ENCODE measurements at regions not wholly inside any gene's neighbourhood (a gene's known extent, or its start where the extent isn't known, plus 50 kb on each side); places are given as distances from the start of the nearest gene placed in this dataset.

DNA sequence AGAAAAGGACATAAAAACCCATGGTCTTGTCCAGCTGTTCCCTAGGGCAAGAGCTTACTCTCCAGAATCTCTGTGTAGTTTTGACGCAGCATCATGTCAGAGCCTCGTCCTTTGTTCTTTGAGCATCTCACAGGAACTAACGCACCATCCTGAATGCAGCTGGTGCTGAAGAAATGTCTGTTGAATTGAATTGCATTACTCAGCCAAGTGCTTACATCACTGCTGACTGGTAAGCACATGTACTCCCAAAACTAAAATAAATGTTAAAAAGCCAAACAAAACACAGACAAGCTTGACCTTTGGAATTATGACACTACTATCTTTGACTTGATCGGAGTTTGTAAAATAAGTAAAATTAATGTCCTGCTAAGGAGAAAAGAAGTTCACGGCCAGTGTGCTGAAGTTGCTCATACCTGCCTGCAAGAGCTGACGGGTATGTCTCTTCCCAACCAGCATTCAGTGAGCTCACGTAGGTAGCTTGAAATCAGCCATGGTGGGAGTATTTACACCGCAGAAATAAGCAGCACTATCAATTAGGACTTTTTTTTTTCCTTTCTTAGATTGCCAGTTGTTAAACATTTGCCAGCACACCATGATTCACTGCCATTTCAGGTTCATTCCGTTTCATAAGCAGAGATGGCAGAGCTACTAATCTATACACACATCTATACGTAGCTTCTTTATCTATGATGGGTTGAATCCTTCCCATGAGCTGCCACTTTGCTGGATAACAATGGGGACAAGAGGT lies 310.6 kb upstream of the MSX2 start:
- H3K9me3 Mint-ChIP-seq: peaks cover 13% of the 10 kb centered on the region
- H3K4me1 Mint-ChIP-seq (ENCODE audit: low read depth): peaks cover 5% of the 10 kb centered on the region
- intact Hi-C loops (cut with micrococcal nuclease): no loop called here
- peaks cover 4% of the 10 kb centered on the region for H3K27me3 Mint-ChIP-seq
- no peaks in the 10 kb centered on the region for H3K36me3 Mint-ChIP-seq (ENCODE audit: low read depth)
- H3K27ac Mint-ChIP-seq: no peak overlapping the region
- no peak overlapping the region for H3K4me3 Mint-ChIP-seq

DNA sequence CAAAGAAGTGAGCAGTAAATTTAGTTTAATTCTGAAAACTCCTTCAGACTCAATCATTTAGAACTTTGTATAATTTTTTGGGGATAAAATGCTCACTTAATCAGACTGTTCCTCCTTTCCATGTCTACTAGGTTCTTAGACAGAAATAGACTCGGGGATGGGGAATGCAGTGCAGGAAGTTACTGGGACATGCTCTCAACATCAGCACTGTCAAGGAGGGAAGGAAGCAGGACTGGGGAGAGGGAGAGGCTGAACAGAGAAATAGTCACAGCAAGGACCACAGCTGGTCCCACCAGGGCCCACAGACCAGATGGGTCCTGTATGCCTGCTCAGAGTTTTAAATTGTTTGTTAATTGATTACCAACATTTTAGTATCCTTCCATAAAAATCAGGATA lies 310.1 kb upstream of the MSX2 start:
- Mint-ChIP-seq H3K36me3 (ENCODE audit: low read depth) (no peaks in the 10 kb centered on the region), H3K9me3 (peaks cover 7% of the 10 kb centered on the region), H3K4me3 (no peak overlapping the region), H3K27me3 (peaks cover 9% of the 10 kb centered on the region), H3K4me1 (ENCODE audit: low read depth) (peaks cover 8% of the 10 kb centered on the region), H3K27ac (no peak overlapping the region)
- intact Hi-C loops (cut with micrococcal nuclease): no loop called here

DNA sequence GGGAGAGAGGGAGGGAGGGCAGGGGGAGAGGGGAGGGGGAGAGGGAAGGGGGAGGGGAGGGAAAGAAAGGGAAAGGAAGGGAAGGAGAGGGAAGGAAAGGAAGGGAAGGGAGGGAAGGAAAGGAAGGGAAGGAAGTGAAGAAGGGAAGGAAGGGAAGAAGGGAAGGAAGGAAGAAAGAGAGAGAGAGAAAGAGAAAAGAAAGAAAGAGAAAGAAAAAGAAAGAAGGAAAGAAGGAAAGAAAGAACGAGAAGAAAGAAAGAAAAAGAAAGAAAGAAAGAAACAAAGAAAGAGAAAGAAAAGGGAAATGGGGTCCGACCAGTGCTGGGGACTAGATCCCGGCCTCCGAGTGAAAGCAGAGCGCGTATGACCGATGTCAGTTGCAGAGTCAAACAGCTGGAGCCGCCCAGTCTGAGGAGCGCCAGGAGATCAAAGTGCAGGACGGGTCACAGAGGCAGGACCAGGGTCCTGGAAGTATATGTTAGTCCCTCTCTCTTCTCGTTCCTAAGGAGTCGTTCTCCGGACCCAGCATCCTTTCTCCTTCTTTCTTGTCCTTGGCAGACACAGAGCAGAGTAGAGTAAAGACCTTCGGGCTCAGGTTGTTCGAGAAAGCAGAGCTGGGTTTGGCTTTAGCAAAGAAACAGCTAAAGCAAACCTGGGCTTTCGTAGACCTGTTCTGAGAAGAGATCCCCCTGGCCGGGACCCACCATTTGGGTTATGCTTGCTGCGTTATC lies 305.4 kb upstream of the MSX2 start:
- Mint-ChIP-seq H3K27ac (no peak overlapping the region), H3K27me3 (peaks cover 18% of the 10 kb centered on the region), H3K36me3 (ENCODE audit: low read depth) (no peaks in the 10 kb centered on the region), H3K9me3 (no peaks in the 10 kb centered on the region), H3K4me1 (ENCODE audit: low read depth) (peaks cover 8% of the 10 kb centered on the region), H3K4me3 (no peak overlapping the region)
- intact Hi-C loops (cut with micrococcal nuclease): loop anchor here (1.0 to 2.0 kb wide), 2 partner anchors 374 to 518 kb away; no protein-coding TSS in a partner anchor

DNA sequence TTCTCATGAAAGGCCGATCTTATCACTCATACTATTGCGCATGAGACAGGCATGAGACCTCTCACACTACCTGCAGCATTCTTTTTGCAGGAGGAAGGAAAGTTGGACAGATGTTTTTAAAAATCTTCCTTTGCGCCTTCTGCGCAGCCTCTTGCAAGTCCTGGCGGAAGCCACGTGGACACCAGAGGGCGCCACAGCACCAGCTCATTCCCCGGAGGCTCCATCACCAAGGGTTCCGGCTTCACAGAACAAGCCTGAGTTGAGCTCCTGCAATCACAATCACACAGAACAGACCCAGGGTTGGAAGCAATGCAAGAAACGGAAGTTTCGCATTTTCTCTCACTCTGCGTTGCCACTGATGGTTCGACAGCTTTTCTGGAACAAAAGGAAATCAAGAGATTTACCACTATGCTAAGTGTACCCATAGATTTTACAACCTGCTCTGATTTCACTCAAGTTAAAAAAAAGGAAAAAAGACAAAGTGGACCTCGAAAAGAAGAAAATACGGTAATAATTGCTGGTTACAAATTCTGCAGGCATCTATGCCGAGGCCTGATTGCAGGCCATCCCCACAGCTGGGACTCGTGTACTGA lies 304.7 kb upstream of the MSX2 start:
- Mint-ChIP-seq H3K27ac (no peak overlapping the region), H3K36me3 (ENCODE audit: low read depth) (no peaks in the 10 kb centered on the region), H3K4me1 (ENCODE audit: low read depth) (peaks cover 8% of the 10 kb centered on the region), H3K9me3 (no peaks in the 10 kb centered on the region), H3K27me3 (peaks cover 18% of the 10 kb centered on the region), H3K4me3 (no peak overlapping the region)
- intact Hi-C loops (cut with micrococcal nuclease): loop anchor here (1.0 to 2.0 kb wide), 2 partner anchors 374 to 517 kb away; no protein-coding TSS in a partner anchor

DNA sequence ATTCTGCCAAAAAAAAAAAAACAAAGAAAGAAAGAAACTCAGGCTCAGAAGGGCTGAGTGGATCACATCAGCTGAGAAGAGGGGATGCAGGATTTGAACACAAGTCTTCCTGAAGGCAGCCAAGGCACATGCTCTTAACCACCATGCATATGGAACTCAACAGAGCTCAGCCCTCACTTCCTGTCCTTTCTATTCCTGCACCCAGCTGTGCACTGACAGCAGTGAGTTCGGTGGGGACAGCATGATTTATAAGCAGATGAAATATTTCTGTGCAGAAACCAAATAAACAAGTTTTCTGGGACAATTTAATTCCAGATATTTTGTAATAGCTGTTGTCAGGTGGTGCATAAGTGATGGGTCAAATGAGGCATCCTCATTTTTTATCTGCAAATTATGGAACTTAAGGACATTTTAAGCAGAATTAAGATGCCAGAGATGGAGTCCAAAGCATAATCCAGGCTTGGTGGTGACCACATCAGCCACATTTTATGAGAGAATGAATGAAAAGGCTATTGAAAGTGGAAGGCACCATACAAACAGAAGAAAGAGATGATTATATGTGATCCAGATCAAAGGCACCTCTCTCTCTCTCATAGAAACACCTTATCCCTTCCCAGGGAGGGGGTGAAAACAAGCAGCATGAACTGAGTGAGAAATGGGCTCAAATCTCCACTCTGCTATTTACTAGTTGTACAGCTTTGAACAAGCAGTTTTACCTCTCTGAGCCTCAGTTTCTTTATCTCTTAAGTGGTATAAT lies 303.6 kb upstream of the MSX2 start:
- Mint-ChIP-seq H3K4me1 (ENCODE audit: low read depth) (peaks cover 8% of the 10 kb centered on the region), H3K36me3 (ENCODE audit: low read depth) (no peaks in the 10 kb centered on the region), H3K27me3 (peaks cover 20% of the 10 kb centered on the region), H3K9me3 (no peaks in the 10 kb centered on the region), H3K4me3 (no peak overlapping the region), H3K27ac (no peak overlapping the region)
- intact Hi-C loops (cut with micrococcal nuclease): no loop called here

DNA sequence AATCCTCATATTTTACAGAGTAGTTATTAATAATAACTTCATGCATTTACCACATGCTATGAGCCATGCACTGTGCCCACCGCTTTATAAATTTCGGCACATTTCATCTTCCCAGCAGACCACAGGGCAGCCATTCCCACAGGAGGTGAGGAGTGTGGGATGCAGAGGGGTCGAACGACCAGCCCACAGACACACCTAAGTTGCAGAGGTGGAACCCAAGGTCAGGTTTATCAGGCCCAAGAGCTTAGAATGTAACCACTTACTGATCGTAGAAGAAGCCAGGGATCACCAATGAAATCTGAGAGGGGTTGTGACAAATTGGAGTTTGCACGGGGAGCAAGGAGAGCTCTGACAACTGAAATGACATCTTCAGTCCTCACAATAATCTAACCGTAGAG lies 303.0 kb upstream of the MSX2 start:
- Mint-ChIP-seq H3K36me3 (ENCODE audit: low read depth) (no peaks in the 10 kb centered on the region), H3K4me3 (no peak overlapping the region), H3K27me3 (peaks cover 20% of the 10 kb centered on the region)

DNA sequence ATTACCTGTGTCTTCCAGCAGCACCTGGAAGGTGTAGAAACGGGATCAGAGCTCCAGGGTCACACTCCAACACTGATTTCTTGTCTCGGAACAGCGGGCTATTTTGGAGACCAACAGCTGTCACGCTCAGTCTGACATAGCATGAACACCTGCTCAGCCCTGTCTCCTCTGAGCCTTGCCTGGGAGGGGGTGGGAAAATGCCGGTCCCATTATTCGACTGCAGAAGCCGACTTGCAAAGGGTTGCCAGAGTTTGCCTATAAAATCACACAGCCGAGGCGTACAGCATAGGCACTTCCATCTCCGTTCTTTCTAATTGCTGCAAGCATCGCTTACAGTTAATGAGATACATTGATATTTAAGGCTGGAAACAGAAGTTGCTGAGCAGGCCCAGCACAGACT lies 300.8 kb upstream of the MSX2 start:
- Mint-ChIP-seq H3K27ac (no peak overlapping the region), H3K4me1 (ENCODE audit: low read depth) (peaks cover 5% of the 10 kb centered on the region), H3K36me3 (ENCODE audit: low read depth) (no peaks in the 10 kb centered on the region), H3K4me3 (no peak overlapping the region), H3K9me3 (no peaks in the 10 kb centered on the region), H3K27me3 (peaks cover 16% of the 10 kb centered on the region)
- intact Hi-C loops (cut with micrococcal nuclease): no loop called here

More for the DNA sequence above, 303.0 kb upstream of the MSX2 start:
- peaks cover 8% of the 10 kb centered on the region for H3K4me1 Mint-ChIP-seq (ENCODE audit: low read depth)
- intact Hi-C loops (cut with micrococcal nuclease): no loop called here
- H3K9me3 Mint-ChIP-seq: no peaks in the 10 kb centered on the region
- no peak overlapping the region for H3K27ac Mint-ChIP-seq

DNA sequence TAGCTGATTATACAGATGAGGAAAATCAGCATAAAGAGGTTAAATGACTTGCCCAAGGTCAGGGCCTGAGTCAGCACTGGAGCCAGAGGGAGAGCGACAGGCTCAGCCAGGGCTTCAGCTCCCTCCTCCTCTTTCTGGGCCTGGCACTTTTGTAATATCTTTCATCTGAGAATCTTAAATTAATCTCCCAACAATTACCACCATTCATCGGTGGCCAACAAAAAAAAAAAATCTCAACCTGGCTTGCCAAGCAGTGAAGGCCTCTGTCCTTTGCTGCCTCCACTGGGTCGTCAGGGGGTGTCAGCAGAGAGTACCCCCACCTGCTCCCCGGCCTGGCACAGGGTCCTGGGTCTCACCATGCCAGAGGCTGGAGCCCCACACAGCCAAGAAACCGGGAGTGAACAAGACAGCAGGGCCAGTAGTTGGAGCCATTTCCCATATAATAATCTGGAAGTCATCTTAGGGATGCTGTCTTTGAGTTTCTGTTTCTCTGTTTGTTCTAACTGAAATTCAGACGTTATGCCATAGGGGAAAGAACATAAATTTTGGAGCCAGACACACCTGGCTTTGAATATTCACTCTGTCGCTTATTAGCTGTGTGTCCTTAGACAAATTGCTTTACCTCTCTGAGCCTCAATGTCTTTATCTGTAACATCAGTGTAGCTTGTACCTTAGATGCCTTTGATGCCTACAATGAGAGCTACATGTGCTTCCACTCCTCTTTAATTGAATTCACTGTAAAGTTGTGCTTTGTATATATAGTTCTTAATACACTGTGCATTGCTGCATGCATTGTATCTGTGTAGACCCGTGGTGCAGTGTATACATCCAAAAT lies 299.9 kb upstream of the MSX2 start:
- H3K27me3 Mint-ChIP-seq: peaks cover 9% of the 10 kb centered on the region
- H3K4me3 Mint-ChIP-seq: no peak overlapping the region
- no peaks in the 10 kb centered on the region for H3K36me3 Mint-ChIP-seq (ENCODE audit: low read depth)
- H3K4me1 Mint-ChIP-seq (ENCODE audit: low read depth): no peaks in the 10 kb centered on the region
- intact Hi-C loops (cut with micrococcal nuclease): no loop called here
- no peaks in the 10 kb centered on the region for H3K9me3 Mint-ChIP-seq
- H3K27ac Mint-ChIP-seq: no peak overlapping the region

DNA sequence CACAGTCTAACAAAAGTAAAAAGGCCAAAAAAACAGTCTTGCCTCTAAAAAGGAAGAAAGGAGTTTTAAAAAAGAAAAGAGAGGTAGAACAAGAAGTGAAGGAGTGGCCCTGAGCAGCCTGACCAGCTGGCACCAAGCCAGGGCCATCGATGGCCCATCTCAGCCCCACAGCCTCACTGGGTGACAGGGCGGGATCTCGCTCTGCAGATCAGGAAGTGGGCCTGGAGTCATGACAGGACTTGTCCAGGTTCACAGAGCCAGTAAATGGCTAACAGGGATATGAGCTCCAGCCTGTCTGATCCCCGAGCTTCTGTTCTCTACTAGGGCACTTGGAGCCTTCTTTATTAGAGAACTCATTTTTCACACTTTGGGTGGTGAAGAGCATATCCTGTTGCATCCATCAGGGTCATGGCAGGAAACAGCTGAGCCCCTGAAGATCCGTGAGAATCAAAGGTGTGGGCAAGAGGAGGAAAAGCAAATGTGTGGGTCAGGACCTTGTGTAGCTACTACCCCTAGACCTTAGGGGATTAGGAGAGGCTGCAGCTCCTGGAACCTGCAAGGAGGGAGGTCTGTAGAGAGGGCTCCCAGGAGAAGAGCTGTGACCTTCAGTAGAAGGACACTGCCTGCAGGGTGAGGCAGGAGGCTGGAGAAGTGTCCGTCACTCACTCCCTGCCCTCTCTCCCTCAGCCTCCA lies 299.0 kb upstream of the MSX2 start:
- intact Hi-C loops (cut with micrococcal nuclease): no loop called here
- no peak overlapping the region for H3K27ac Mint-ChIP-seq
- H3K27me3 Mint-ChIP-seq: peaks cover 3% of the 10 kb centered on the region
- H3K9me3 Mint-ChIP-seq: no peaks in the 10 kb centered on the region
- H3K4me3 Mint-ChIP-seq: no peak overlapping the region
- H3K36me3 Mint-ChIP-seq (ENCODE audit: low read depth): no peaks in the 10 kb centered on the region
- no peaks in the 10 kb centered on the region for H3K4me1 Mint-ChIP-seq (ENCODE audit: low read depth)

DNA sequence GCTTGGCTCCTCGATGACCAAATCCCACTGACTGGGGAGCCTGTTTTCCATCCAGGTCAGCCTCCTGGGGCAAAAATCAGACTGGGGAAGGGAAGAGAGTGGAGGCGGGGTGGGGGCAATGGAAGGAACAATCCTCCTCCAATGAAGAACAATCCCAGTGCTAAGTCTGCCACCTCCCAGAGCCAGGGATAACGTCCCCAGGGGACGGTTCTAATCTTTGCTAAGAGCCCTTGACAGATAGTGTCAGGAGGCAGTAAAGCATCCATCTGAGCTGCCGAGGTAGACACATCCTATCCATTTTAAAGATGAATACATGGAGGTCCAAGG lies 298.5 kb upstream of the MSX2 start:
- Mint-ChIP-seq H3K9me3 (no peaks in the 10 kb centered on the region), H3K4me1 (ENCODE audit: low read depth) (no peaks in the 10 kb centered on the region), H3K36me3 (ENCODE audit: low read depth) (no peaks in the 10 kb centered on the region), H3K4me3 (no peak overlapping the region), H3K27me3 (peaks cover 3% of the 10 kb centered on the region), H3K27ac (no peak overlapping the region)
- intact Hi-C loops (cut with micrococcal nuclease): no loop called here

DNA sequence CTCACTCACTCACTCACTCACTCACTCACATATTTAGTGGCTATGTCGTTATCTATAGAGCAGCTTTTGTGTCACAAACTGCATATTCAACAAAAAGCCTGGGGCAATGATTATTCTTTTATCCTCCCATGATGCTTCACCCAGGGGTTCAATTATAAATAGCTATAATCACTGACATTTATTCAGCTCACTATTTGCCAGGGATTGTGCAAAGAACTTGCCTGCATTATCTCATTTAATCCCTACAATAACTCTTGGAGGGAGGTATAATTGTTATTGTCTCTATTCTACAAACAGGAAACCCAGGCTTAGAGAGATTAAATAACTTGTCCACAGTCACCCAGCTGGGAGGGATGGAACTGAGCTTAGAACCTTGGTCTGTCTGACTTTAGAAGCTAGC lies 298.0 kb upstream of the MSX2 start:
- intact Hi-C loops (cut with micrococcal nuclease): no loop called here
- no peaks in the 10 kb centered on the region for H3K9me3 Mint-ChIP-seq
- no peaks in the 10 kb centered on the region for H3K4me1 Mint-ChIP-seq (ENCODE audit: low read depth)
- no peak overlapping the region for H3K27ac Mint-ChIP-seq
- no peak overlapping the region for H3K4me3 Mint-ChIP-seq
- H3K36me3 Mint-ChIP-seq (ENCODE audit: low read depth): no peaks in the 10 kb centered on the region
- H3K27me3 Mint-ChIP-seq: peaks cover 2% of the 10 kb centered on the region

DNA sequence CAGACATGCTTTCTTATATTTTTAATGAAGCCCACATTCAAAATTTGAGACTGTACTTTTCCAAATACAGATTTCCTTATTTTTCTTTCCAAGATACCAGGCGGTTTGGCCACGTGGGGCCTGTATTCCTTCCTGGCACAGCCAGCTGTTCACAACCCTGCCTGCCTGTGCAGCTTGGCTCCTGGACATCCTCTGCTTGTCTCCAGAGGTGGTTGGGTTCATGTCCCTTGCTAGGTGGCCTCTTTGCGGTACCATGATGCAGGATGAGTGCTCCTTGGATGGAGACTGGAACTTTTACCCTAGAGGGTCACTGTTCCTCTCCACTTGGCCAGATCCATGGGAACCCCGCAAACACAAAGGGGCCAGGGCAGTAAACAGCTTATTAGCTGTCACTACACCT lies 297.5 kb upstream of the MSX2 start:
- H3K4me1 Mint-ChIP-seq (ENCODE audit: low read depth): no peaks in the 10 kb centered on the region

DNA sequence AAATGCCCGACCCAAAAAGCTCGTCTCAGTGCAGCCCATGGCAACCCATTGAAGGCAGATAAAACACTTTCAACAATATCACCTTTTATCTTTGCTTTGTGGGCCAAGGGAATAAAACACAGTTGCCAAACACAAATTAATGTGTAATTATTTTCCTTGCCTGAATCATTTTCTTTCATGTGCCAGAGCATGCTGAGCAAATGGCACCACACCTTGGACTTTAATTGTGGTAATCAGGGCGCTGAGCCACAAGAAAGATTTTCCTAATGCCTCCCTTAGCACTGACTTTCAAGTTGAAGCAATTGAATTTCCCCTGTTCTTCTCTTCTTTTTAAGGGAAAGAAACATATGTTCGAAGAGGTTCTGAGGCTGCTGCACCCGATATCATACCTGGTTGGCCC lies 297.1 kb upstream of the MSX2 start:
- Mint-ChIP-seq H3K4me1 (ENCODE audit: low read depth) (no peaks in the 10 kb centered on the region), H3K27me3 (peaks cover 1% of the 10 kb centered on the region), H3K27ac (no peak overlapping the region), H3K9me3 (no peaks in the 10 kb centered on the region), H3K4me3 (no peak overlapping the region), H3K36me3 (ENCODE audit: low read depth) (no peaks in the 10 kb centered on the region)
- intact Hi-C loops (cut with micrococcal nuclease): no loop called here

More for the DNA sequence above, 297.5 kb upstream of the MSX2 start:
- no peaks in the 10 kb centered on the region for H3K36me3 Mint-ChIP-seq (ENCODE audit: low read depth)
- H3K9me3 Mint-ChIP-seq: no peaks in the 10 kb centered on the region
- peaks cover 1% of the 10 kb centered on the region for H3K27me3 Mint-ChIP-seq
- H3K27ac Mint-ChIP-seq: no peak overlapping the region
- H3K4me3 Mint-ChIP-seq: no peak overlapping the region
- intact Hi-C loops (cut with micrococcal nuclease): no loop called here

Measured in dendritic cell treated with granulocyte-macrophage colony-stimulating factor and Interleukin-4, amounts not matched to agents 40 ng/mL and 50 ng/mL, for 4 days (primary cell).